ENCODE measurements at regions not wholly inside any gene's neighbourhood (a gene's known extent, or its start where the extent isn't known, plus 50 kb on each side); places are given as distances from the start of the nearest gene placed in this dataset.

DNA sequence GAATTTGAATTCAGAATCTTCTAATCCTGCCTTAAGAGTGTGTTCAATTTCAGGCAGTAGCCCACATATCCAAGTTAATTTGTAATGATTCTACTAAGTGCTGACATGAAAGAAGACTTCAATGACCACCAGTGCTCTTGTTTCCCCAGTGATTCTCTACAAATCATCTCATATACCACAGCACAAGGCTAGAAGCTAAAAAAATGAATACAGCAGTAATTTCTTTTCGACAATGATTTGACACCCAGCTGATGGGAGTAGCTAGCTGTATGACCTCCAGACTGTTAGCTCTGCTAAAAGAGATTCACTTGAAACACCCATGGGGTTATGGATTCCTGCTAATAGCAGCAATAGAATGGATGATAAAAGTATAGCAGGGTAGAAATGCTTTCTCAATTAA is 217.0 kb upstream of the TMEFF2 start (continued):
- TF ChIP-seq, protein P1, sequence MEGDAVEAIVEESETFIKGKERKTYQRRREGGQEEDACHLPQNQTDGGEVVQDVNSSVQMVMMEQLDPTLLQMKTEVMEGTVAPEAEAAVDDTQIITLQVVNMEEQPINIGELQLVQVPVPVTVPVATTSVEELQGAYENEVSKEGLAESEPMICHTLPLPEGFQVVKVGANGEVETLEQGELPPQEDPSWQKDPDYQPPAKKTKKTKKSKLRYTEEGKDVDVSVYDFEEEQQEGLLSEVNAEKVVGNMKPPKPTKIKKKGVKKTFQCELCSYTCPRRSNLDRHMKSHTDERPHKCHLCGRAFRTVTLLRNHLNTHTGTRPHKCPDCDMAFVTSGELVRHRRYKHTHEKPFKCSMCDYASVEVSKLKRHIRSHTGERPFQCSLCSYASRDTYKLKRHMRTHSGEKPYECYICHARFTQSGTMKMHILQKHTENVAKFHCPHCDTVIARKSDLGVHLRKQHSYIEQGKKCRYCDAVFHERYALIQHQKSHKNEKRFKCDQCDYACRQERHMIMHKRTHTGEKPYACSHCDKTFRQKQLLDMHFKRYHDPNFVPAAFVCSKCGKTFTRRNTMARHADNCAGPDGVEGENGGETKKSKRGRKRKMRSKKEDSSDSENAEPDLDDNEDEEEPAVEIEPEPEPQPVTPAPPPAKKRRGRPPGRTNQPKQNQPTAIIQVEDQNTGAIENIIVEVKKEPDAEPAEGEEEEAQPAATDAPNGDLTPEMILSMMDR (IDR thresholded peaks at IDR 0.05): no peak

DNA sequence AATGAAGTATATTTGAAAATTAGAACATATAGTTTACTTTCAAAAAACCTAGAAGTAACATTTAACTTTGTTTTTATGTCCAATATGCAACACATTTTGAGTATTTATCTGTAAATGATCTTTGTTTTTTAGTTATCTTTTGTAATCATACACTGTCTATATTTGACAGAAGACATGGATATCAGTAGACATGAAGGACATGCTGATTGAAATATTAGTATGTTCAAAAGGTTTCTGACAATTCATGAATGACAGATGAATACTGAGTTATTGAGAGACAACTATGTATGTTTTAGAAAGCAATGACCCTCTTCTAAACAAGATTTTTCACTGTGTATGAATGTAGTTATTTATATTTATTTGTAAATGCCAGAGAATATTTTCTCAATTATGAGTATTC is 215.6 kb upstream of the TMEFF2 start:
- no peak overlapping the region for H3K27ac Mint-ChIP-seq
- peaks cover 13% of the 10 kb centered on the region for H3K4me1 Mint-ChIP-seq
- ChIA-PET CTCF (no interaction called here), POLR2A (no interaction called here)
- no peak for DNase-seq (ENCODE audit: low spot score)
- H3K4me3 Mint-ChIP-seq: no peak overlapping the region
- no peak for ATAC-seq
- H3K9me3 Mint-ChIP-seq: no peaks in the 10 kb centered on the region
- H3K27me3 Mint-ChIP-seq (ENCODE audit: low read depth): no peaks in the 10 kb centered on the region
- no peaks in the 10 kb centered on the region for H3K36me3 Mint-ChIP-seq
- TF ChIP-seq NFATC4 (CRISPR knock-in tag; IDR thresholded peaks at IDR 0.05): no peak
- TF ChIP-seq RELA (CRISPR knock-in tag; IDR thresholded peaks at IDR 0.05; ENCODE audit: borderline replicate concordance): no peak
- TF ChIP-seq, protein P2, sequence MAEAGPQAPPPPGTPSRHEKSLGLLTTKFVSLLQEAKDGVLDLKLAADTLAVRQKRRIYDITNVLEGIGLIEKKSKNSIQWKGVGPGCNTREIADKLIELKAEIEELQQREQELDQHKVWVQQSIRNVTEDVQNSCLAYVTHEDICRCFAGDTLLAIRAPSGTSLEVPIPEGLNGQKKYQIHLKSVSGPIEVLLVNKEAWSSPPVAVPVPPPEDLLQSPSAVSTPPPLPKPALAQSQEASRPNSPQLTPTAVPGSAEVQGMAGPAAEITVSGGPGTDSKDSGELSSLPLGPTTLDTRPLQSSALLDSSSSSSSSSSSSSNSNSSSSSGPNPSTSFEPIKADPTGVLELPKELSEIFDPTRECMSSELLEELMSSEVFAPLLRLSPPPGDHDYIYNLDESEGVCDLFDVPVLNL (CRISPR knock-in tag; IDR thresholded peaks at IDR 0.05; ENCODE audit: borderline replicate concordance, low read depth): no peak
- TF ChIP-seq ZNF232 (CRISPR knock-in tag; IDR thresholded peaks at IDR 0.05): no peak
- TF ChIP-seq MLX (CRISPR knock-in tag; IDR thresholded peaks at IDR 0.05): no peak
- TF ChIP-seq, protein P3, sequence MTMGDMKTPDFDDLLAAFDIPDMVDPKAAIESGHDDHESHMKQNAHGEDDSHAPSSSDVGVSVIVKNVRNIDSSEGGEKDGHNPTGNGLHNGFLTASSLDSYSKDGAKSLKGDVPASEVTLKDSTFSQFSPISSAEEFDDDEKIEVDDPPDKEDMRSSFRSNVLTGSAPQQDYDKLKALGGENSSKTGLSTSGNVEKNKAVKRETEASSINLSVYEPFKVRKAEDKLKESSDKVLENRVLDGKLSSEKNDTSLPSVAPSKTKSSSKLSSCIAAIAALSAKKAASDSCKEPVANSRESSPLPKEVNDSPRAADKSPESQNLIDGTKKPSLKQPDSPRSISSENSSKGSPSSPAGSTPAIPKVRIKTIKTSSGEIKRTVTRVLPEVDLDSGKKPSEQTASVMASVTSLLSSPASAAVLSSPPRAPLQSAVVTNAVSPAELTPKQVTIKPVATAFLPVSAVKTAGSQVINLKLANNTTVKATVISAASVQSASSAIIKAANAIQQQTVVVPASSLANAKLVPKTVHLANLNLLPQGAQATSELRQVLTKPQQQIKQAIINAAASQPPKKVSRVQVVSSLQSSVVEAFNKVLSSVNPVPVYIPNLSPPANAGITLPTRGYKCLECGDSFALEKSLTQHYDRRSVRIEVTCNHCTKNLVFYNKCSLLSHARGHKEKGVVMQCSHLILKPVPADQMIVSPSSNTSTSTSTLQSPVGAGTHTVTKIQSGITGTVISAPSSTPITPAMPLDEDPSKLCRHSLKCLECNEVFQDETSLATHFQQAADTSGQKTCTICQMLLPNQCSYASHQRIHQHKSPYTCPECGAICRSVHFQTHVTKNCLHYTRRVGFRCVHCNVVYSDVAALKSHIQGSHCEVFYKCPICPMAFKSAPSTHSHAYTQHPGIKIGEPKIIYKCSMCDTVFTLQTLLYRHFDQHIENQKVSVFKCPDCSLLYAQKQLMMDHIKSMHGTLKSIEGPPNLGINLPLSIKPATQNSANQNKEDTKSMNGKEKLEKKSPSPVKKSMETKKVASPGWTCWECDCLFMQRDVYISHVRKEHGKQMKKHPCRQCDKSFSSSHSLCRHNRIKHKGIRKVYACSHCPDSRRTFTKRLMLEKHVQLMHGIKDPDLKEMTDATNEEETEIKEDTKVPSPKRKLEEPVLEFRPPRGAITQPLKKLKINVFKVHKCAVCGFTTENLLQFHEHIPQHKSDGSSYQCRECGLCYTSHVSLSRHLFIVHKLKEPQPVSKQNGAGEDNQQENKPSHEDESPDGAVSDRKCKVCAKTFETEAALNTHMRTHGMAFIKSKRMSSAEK (CRISPR knock-in tag; IDR thresholded peaks at IDR 0.05; ENCODE audit: borderline replicate concordance): no peak
- TF ChIP-seq GABPB1 (CRISPR knock-in tag; IDR thresholded peaks at IDR 0.05): no peak
- no peak for TF ChIP-seq ETV6 (CRISPR knock-in tag; IDR thresholded peaks at IDR 0.05)
- TF ChIP-seq, protein P4, sequence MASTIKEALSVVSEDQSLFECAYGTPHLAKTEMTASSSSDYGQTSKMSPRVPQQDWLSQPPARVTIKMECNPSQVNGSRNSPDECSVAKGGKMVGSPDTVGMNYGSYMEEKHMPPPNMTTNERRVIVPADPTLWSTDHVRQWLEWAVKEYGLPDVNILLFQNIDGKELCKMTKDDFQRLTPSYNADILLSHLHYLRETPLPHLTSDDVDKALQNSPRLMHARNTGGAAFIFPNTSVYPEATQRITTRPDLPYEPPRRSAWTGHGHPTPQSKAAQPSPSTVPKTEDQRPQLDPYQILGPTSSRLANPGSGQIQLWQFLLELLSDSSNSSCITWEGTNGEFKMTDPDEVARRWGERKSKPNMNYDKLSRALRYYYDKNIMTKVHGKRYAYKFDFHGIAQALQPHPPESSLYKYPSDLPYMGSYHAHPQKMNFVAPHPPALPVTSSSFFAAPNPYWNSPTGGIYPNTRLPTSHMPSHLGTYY (CRISPR knock-in tag; IDR thresholded peaks at IDR 0.05): no peak
- TF ChIP-seq, protein P5, sequence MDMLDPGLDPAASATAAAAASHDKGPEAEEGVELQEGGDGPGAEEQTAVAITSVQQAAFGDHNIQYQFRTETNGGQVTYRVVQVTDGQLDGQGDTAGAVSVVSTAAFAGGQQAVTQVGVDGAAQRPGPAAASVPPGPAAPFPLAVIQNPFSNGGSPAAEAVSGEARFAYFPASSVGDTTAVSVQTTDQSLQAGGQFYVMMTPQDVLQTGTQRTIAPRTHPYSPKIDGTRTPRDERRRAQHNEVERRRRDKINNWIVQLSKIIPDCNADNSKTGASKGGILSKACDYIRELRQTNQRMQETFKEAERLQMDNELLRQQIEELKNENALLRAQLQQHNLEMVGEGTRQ (CRISPR knock-in tag; IDR thresholded peaks at IDR 0.05): no peak
- no peak for TF ChIP-seq NFYB (CRISPR knock-in tag; conservative IDR thresholded peaks at IDR 0.05; ENCODE audit: low read depth)
- TF ChIP-seq EMX1 (CRISPR knock-in tag; IDR thresholded peaks at IDR 0.05): no peak
- TF ChIP-seq, protein P6, sequence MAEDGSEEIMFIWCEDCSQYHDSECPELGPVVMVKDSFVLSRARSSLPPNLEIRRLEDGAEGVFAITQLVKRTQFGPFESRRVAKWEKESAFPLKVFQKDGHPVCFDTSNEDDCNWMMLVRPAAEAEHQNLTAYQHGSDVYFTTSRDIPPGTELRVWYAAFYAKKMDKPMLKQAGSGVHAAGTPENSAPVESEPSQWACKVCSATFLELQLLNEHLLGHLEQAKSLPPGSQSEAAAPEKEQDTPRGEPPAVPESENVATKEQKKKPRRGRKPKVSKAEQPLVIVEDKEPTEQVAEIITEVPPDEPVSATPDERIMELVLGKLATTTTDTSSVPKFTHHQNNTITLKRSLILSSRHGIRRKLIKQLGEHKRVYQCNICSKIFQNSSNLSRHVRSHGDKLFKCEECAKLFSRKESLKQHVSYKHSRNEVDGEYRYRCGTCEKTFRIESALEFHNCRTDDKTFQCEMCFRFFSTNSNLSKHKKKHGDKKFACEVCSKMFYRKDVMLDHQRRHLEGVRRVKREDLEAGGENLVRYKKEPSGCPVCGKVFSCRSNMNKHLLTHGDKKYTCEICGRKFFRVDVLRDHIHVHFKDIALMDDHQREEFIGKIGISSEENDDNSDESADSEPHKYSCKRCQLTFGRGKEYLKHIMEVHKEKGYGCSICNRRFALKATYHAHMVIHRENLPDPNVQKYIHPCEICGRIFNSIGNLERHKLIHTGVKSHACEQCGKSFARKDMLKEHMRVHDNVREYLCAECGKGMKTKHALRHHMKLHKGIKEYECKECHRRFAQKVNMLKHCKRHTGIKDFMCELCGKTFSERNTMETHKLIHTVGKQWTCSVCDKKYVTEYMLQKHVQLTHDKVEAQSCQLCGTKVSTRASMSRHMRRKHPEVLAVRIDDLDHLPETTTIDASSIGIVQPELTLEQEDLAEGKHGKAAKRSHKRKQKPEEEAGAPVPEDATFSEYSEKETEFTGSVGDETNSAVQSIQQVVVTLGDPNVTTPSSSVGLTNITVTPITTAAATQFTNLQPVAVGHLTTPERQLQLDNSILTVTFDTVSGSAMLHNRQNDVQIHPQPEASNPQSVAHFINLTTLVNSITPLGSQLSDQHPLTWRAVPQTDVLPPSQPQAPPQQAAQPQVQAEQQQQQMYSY (CRISPR knock-in tag; IDR thresholded peaks at IDR 0.05): no peak
- TF ChIP-seq ZNF219 (CRISPR knock-in tag; IDR thresholded peaks at IDR 0.05; ENCODE audit: borderline replicate concordance): no peak

All from WTC11 (cell line).